HepG2 (cell line): ENCODE measurements at regions not wholly inside any gene's neighbourhood (a gene's known extent, or its start where the extent isn't known, plus 50 kb on each side); places are given as distances from the start of the nearest gene placed in this dataset.

Source experiments
- ARNTL ChIP-seq: sonication (generic); formaldehyde crosslinking; IDR thresholded peaks from 2 replicates; pipeline ENCODE4 v1.4.0; 2020; ENCODE audit warnings: mild to moderate bottlenecking, missing genetic modification reagents
- FOXA3 ChIP-seq: IDR thresholded peaks from 2 replicates; pipeline ENCODE4 v1.6.1; 2016; ENCODE audit warnings: missing genetic modification reagents, missing compliant biosample characterization
- GABPA ChIP-seq, 2 experiments: IDR thresholded peaks; 2 replicates each; pipeline ENCODE4 v1.6.1; 2011 to 2016; ENCODE audit warnings: low read depth in 2 of 2, low read length in 1 of 2, missing biosample characterization in 1 of 2, missing genetic modification characterization in 1 of 2
- HDAC1 ChIP-seq: sonication (generic); formaldehyde crosslinking; IDR thresholded peaks from 2 replicates; pipeline ENCODE4 v1.5.1; 2020; ENCODE audit warnings: mild to moderate bottlenecking, missing genetic modification reagents
- HNRNPL ChIP-seq: fragments of 200-400 bp; formaldehyde crosslinking; IDR thresholded peaks from 2 replicates; pipeline ENCODE4 v1.6.1; 2017; ENCODE audit warnings: mild to moderate bottlenecking, low read depth, low read length
- NR1H2 ChIP-seq: sonication (generic); formaldehyde crosslinking; IDR thresholded peaks from 2 replicates; pipeline ENCODE4 v1.8.1; 2022; ENCODE audit warnings: low read depth, missing genetic modification reagents, borderline replicate concordance
- RBAK ChIP-seq: sonication (generic); formaldehyde crosslinking; IDR thresholded peaks from 2 replicates; pipeline ENCODE4 v1.5.1; 2020; ENCODE audit warnings: mild to moderate bottlenecking, missing genetic modification reagents
- SOX6 ChIP-seq, 2 experiments: fragments of 450-650 bp in 1 of 2; sonication (generic) in 1 of 2; formaldehyde crosslinking in 1 of 2; IDR thresholded peaks; 2 replicates each; pipeline versions ENCODE4 v1.4.0 to v1.6.1; 2017 to 2020; ENCODE audit warnings: antibody characterized with exemption in 1 of 2, mild to moderate bottlenecking in 1 of 2, missing genetic modification reagents in 1 of 2
- YEATS4 ChIP-seq: sonication (generic); formaldehyde crosslinking; IDR thresholded peaks from 2 replicates; pipeline ENCODE4 v1.4.0; 2020; ENCODE audit warnings: missing genetic modification reagents, borderline replicate concordance
- ZC3H4 ChIP-seq: sonication (generic); formaldehyde crosslinking; IDR thresholded peaks from 2 replicates; pipeline ENCODE4 v1.4.0; 2020; ENCODE audit warnings: missing genetic modification reagents, borderline replicate concordance
- ZMYM4 ChIP-seq: sonication (generic); formaldehyde crosslinking; IDR thresholded peaks from 2 replicates; pipeline ENCODE4 v1.8.1; 2023; ENCODE audit warnings: mild to moderate bottlenecking, missing genetic modification reagents
- ZNF232 ChIP-seq: sonication (generic); formaldehyde crosslinking; IDR thresholded peaks from 2 replicates; pipeline ENCODE4 v1.4.0; 2020; ENCODE audit warnings: missing genetic modification reagents, borderline replicate concordance
- ZNF326 ChIP-seq: sonication (generic); formaldehyde crosslinking; IDR thresholded peaks from 2 replicates; pipeline ENCODE4 v1.4.0; 2020; ENCODE audit warnings: missing genetic modification reagents, borderline replicate concordance
- ZNF629 ChIP-seq: sonication (generic); formaldehyde crosslinking; conservative IDR thresholded peaks from 2 replicates; pipeline ENCODE4 v1.5.0; 2020; ENCODE audit warnings: missing genetic modification reagents
- ZSCAN22 ChIP-seq: sonication (generic); formaldehyde crosslinking; IDR thresholded peaks from 2 replicates; pipeline ENCODE4 v1.4.0; 2020; ENCODE audit warnings: mild to moderate bottlenecking, missing genetic modification reagents
- ZSCAN31 ChIP-seq: sonication (generic); formaldehyde crosslinking; IDR thresholded peaks from 2 replicates; pipeline ENCODE4 v1.5.0; 2020; ENCODE audit warnings: low read depth, mild to moderate bottlenecking, missing genetic modification reagents
- TF ChIP-seq, protein P1 (sequence below): sonication (generic); formaldehyde crosslinking; IDR thresholded peaks from 2 replicates; pipeline ENCODE4 v1.5.1; 2020; ENCODE audit warnings: missing genetic modification reagents, mild to moderate bottlenecking, borderline replicate concordance
- TF ChIP-seq, protein P2 (sequence below): sonication (generic); formaldehyde crosslinking; IDR thresholded peaks from 2 replicates; pipeline ENCODE4 v1.9.0; 2021; ENCODE audit warnings: missing genetic modification reagents, borderline replicate concordance
- TF ChIP-seq, protein P3 (sequence below): sonication (generic); formaldehyde crosslinking; IDR thresholded peaks from 2 replicates; pipeline ENCODE4 v1.4.0; 2020; ENCODE audit warnings: missing genetic modification reagents
- TF ChIP-seq, protein P4 (sequence below), 2 experiments: sonication (generic) in 1 of 2; formaldehyde crosslinking in 1 of 2; IDR thresholded peaks; 2 replicates each; pipeline versions ENCODE4 v1.5.1 to v1.6.1; 2011 to 2020; ENCODE audit warnings: borderline replicate concordance in 1 of 2, low read depth in 1 of 2, low read length in 1 of 2, mild to moderate bottlenecking in 1 of 2, missing genetic modification reagents in 1 of 2, moderate library complexity in 1 of 2

DNA sequence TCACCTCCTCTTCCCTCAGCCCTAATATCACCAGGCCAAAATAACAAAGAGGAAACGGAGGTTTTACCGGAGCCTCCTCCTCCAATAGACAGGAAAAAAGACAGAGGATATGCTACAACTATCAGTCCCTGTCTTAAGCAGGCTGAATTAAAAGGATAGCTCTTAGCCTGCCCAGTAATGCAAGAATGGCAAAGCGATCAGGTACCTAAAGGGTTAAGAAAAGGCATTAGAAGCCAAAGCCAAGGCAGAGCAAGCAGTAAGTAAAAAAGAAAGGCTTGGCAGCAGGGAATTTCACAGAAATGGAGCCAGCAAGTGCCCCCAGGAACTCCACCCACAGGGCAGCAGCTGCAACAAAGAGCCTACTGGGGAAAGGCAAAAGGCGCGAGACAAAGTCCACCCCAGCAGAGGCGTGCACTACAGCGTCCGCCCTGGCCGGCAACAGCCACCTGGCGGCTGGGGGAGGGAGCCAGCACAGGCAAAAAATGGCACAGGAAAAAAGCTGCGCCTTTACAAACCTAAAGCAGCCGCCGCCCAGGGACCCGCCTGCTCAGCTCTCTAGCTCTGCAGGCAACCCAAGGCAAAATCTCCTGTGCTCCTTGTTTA lies 220.6 kb upstream of the ZC4H2 start (continued):
- TF ChIP-seq ZNF629 (CRISPR knock-in tag) (0 out of 2 replicates have a peak, but pooled peaks have one; percentile 24), SOX6 (IDR thresholded peaks at IDR 0.05) (no peak), SOX6 (CRISPR knock-in tag; IDR thresholded peaks at IDR 0.05) (peak; percentile 43; the same call in 1 of the 2 replicates), FOXA3 (CRISPR knock-in tag) (peak; percentile 24; the same call in 1 of the 2 replicates), RBAK (no peak), ZMYM4 (CRISPR knock-in tag) (peak; percentile 85), ZNF232 (CRISPR knock-in tag) (no peak), HNRNPL (0 out of 2 replicates have a peak, but pooled peaks have one; percentile 51), ZC3H4 (CRISPR knock-in tag) (no peak), ZSCAN22 (CRISPR knock-in tag) (no peak), YEATS4 (CRISPR knock-in tag) (peak; percentile 48; the same call in 1 of the 2 replicates), GABPA (IDR thresholded peaks at IDR 0.05; ENCODE audit: low read depth, low read length) (no peak), GABPA (CRISPR knock-in tag; IDR thresholded peaks at IDR 0.05; ENCODE audit: low read depth) (no peak), NR1H2 (CRISPR knock-in tag) (no peak), ZNF326 (no peak), ZSCAN31 (CRISPR knock-in tag) (no peak), HDAC1 (CRISPR knock-in tag) (no peak; the same call in 1 of the 2 replicates), ARNTL (no peak)
- TF ChIP-seq, protein P1, sequence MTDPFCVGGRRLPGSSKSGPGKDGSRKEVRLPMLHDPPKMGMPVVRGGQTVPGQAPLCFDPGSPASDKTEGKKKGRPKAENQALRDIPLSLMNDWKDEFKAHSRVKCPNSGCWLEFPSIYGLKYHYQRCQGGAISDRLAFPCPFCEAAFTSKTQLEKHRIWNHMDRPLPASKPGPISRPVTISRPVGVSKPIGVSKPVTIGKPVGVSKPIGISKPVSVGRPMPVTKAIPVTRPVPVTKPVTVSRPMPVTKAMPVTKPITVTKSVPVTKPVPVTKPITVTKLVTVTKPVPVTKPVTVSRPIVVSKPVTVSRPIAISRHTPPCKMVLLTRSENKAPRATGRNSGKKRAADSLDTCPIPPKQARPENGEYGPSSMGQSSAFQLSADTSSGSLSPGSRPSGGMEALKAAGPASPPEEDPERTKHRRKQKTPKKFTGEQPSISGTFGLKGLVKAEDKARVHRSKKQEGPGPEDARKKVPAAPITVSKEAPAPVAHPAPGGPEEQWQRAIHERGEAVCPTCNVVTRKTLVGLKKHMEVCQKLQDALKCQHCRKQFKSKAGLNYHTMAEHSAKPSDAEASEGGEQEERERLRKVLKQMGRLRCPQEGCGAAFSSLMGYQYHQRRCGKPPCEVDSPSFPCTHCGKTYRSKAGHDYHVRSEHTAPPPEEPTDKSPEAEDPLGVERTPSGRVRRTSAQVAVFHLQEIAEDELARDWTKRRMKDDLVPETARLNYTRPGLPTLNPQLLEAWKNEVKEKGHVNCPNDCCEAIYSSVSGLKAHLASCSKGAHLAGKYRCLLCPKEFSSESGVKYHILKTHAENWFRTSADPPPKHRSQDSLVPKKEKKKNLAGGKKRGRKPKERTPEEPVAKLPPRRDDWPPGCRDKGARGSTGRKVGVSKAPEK (CRISPR knock-in tag), result no peak
- TF ChIP-seq, protein P2, sequence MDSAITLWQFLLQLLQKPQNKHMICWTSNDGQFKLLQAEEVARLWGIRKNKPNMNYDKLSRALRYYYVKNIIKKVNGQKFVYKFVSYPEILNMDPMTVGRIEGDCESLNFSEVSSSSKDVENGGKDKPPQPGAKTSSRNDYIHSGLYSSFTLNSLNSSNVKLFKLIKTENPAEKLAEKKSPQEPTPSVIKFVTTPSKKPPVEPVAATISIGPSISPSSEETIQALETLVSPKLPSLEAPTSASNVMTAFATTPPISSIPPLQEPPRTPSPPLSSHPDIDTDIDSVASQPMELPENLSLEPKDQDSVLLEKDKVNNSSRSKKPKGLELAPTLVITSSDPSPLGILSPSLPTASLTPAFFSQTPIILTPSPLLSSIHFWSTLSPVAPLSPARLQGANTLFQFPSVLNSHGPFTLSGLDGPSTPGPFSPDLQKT (CRISPR knock-in tag), result no peak
- TF ChIP-seq, protein P3, sequence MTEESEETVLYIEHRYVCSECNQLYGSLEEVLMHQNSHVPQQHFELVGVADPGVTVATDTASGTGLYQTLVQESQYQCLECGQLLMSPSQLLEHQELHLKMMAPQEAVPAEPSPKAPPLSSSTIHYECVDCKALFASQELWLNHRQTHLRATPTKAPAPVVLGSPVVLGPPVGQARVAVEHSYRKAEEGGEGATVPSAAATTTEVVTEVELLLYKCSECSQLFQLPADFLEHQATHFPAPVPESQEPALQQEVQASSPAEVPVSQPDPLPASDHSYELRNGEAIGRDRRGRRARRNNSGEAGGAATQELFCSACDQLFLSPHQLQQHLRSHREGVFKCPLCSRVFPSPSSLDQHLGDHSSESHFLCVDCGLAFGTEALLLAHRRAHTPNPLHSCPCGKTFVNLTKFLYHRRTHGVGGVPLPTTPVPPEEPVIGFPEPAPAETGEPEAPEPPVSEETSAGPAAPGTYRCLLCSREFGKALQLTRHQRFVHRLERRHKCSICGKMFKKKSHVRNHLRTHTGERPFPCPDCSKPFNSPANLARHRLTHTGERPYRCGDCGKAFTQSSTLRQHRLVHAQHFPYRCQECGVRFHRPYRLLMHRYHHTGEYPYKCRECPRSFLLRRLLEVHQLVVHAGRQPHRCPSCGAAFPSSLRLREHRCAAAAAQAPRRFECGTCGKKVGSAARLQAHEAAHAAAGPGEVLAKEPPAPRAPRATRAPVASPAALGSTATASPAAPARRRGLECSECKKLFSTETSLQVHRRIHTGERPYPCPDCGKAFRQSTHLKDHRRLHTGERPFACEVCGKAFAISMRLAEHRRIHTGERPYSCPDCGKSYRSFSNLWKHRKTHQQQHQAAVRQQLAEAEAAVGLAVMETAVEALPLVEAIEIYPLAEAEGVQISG, result peak; percentile 45
- TF ChIP-seq, protein P4, sequence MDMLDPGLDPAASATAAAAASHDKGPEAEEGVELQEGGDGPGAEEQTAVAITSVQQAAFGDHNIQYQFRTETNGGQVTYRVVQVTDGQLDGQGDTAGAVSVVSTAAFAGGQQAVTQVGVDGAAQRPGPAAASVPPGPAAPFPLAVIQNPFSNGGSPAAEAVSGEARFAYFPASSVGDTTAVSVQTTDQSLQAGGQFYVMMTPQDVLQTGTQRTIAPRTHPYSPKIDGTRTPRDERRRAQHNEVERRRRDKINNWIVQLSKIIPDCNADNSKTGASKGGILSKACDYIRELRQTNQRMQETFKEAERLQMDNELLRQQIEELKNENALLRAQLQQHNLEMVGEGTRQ (IDR thresholded peaks at IDR 0.05; ENCODE audit: low read depth, low read length), result no peak
- TF ChIP-seq, protein P4 (CRISPR knock-in tag; IDR thresholded peaks at IDR 0.05; ENCODE audit: borderline replicate concordance), result no peak
